ENCODE measurements at regions not wholly inside any gene's neighbourhood (a gene's known extent, or its start where the extent isn't known, plus 50 kb on each side); places are given as distances from the start of the nearest gene placed in this dataset.

GRCh38 chr19:28028881-28029444 lies 1184.0 kb downstream of the UQCRFS1 start:
- no peak overlapping the region for H3K27ac ChIP-seq
- intact Hi-C loops (cut with DNase I): no loop called here
- H3K27me3 ChIP-seq: no peaks in the 10 kb centered on the region

GRCh38 chr19:28027116-28027515 lies 1185.8 kb downstream of the UQCRFS1 start:
- no peak for DNase-seq (ENCODE audit: extremely low spot score in 2 of 2)
- no peaks in the 10 kb centered on the region for H3K9me3 ChIP-seq
- no peak overlapping the region for H3K4me3 ChIP-seq
- H3K27ac ChIP-seq: no peak overlapping the region
- no peaks in the 10 kb centered on the region for H3K27me3 ChIP-seq
- no peaks in the 10 kb centered on the region for H3K36me3 ChIP-seq
- H3K4me1 ChIP-seq: no peaks in the 10 kb centered on the region
- TF ChIP-seq CTCF (IDR thresholded peaks at IDR 0.05): no peak
- no peak for TF ChIP-seq POLR2AphosphoS5 (IDR thresholded peaks at IDR 0.05; ENCODE audit: insufficient read depth in 1 of 2, low read depth in 1 of 2)
- no peak for TF ChIP-seq POLR2A (IDR thresholded peaks at IDR 0.05)
- intact Hi-C loops (cut with DNase I): no loop called here

More at GRCh38 chr19:28028881-28029444, 1184.0 kb downstream of the UQCRFS1 start:
- Histone ChIP-seq H3K4me3 (no peak overlapping the region), H3K4me1 (no peaks in the 10 kb centered on the region), H3K9me3 (no peaks in the 10 kb centered on the region), H3K36me3 (no peaks in the 10 kb centered on the region)
- no peak for TF ChIP-seq POLR2A (IDR thresholded peaks at IDR 0.05)
- TF ChIP-seq POLR2AphosphoS5 (IDR thresholded peaks at IDR 0.05; ENCODE audit: insufficient read depth in 1 of 2, low read depth in 1 of 2): no peak
- no peak for TF ChIP-seq CTCF (IDR thresholded peaks at IDR 0.05)
- no peak for DNase-seq (ENCODE audit: extremely low spot score in 2 of 2)

- Histone ChIP-seq H3K27me3 (no peaks in the 10 kb centered on the region), H3K27ac (no peak overlapping the region), H3K9me3 (no peaks in the 10 kb centered on the region), H3K4me3 (no peak overlapping the region), H3K4me1 (no peaks in the 10 kb centered on the region), H3K36me3 (no peaks in the 10 kb centered on the region)
- TF ChIP-seq POLR2AphosphoS5 (IDR thresholded peaks at IDR 0.05; ENCODE audit: insufficient read depth in 1 of 2, low read depth in 1 of 2) (no peak), POLR2A (IDR thresholded peaks at IDR 0.05) (no peak), CTCF (IDR thresholded peaks at IDR 0.05) (no peak)
- intact Hi-C loops (cut with DNase I): no loop called here
- no peak for DNase-seq (ENCODE audit: extremely low spot score in 2 of 2)
These were observed 1186.3 kb downstream of the UQCRFS1 start for GRCh38 chr19:28026636-28027035.

- intact Hi-C loops (cut with DNase I): no loop called here
- H3K9me3 ChIP-seq: no peaks in the 10 kb centered on the region
These were observed 1188.0 kb downstream of the UQCRFS1 start for GRCh38 chr19:28024920-28025319.

More at GRCh38 chr19:28024920-28025319, 1188.0 kb downstream of the UQCRFS1 start:
- Histone ChIP-seq H3K4me1 (no peaks in the 10 kb centered on the region), H3K4me3 (no peak overlapping the region), H3K27ac (no peak overlapping the region), H3K36me3 (no peaks in the 10 kb centered on the region), H3K27me3 (no peaks in the 10 kb centered on the region)
- no peak for TF ChIP-seq POLR2A (IDR thresholded peaks at IDR 0.05)
- TF ChIP-seq CTCF (IDR thresholded peaks at IDR 0.05): no peak
- no peak for TF ChIP-seq POLR2AphosphoS5 (IDR thresholded peaks at IDR 0.05; ENCODE audit: insufficient read depth in 1 of 2, low read depth in 1 of 2)
- DNase-seq (ENCODE audit: extremely low spot score in 2 of 2): no peak

Measured in vagina (tissue), 2 donors.